HG02970 (cell line): ENCODE measurements at regions not wholly inside any gene's neighbourhood (a gene's known extent, or its start where the extent isn't known, plus 50 kb on each side); places are given as distances from the start of the nearest gene placed in this dataset.

Experiments used
- ATAC-seq: cut with Tn5 transposase; IDR thresholded peaks from one replicate; pipeline ENCODE4 v1.9.1; 2021; ENCODE audit warnings: mild to moderate bottlenecking, moderate library complexity, moderate number of reproducible peaks; ENCODE audit not compliant: unreplicated experiment, low FRiP score

- ATAC-seq, result no peak
Measured at GRCh38 chr6:14867802-14868201, 378.1 kb upstream of the JARID2 start.

- ATAC-seq, result no peak
Measured at GRCh38 chr6:14871221-14871620, 374.6 kb upstream of the JARID2 start.

- no peak for ATAC-seq
Measured at GRCh38 chr6:14873101-14873500, 372.8 kb upstream of the JARID2 start.

GRCh38 chr6:14873781-14874441, 372.0 kb upstream of the JARID2 start:
- no peak for ATAC-seq

GRCh38 chr6:14874975-14875480, 370.8 kb upstream of the JARID2 start:
- no peak for ATAC-seq

- ATAC-seq, result peak; percentile 54
Measured at GRCh38 chr6:14875481-14876063, 370.3 kb upstream of the JARID2 start.

- ATAC-seq, result peak; percentile 42
Measured at GRCh38 chr6:14876778-14877613, 368.9 kb upstream of the JARID2 start.

GRCh38 chr6:14877758-14878157, 368.1 kb upstream of the JARID2 start:
- no peak for ATAC-seq

GRCh38 chr6:14880052-14880451, 365.8 kb upstream of the JARID2 start:
- ATAC-seq, result no peak

GRCh38 chr6:14880677-14881076, 365.2 kb upstream of the JARID2 start:
- ATAC-seq, result no peak

- no peak for ATAC-seq
Measured at GRCh38 chr6:14881398-14881797, 364.5 kb upstream of the JARID2 start.

GRCh38 chr6:14882394-14883026, 363.4 kb upstream of the JARID2 start:
- ATAC-seq, result no peak

GRCh38 chr6:14883921-14884320, 361.9 kb upstream of the JARID2 start:
- ATAC-seq, result no peak

GRCh38 chr6:14885498-14885897, 360.4 kb upstream of the JARID2 start:
- no peak for ATAC-seq

GRCh38 chr6:14887181-14887580, 358.7 kb upstream of the JARID2 start:
- ATAC-seq, result no peak

- no peak for ATAC-seq
Measured at GRCh38 chr6:14887986-14888574, 357.8 kb upstream of the JARID2 start.

- ATAC-seq, result no peak
Measured at GRCh38 chr6:14888575-14889000, 357.3 kb upstream of the JARID2 start.

GRCh38 chr6:14889188-14889587, 356.7 kb upstream of the JARID2 start:
- ATAC-seq, result no peak

- ATAC-seq, result no peak
Measured at GRCh38 chr6:14889611-14890593, 356.0 kb upstream of the JARID2 start.
